ENCODE measurements at regions not wholly inside any gene's neighbourhood (a gene's known extent, or its start where the extent isn't known, plus 50 kb on each side); places are given as distances from the start of the nearest gene placed in this dataset.

- no peak for DNase-seq
- POLR2A ChIA-PET: no interaction called here
- CTCF ChIA-PET: no interaction called here
Observed at GRCh38 chr18:28571929-28572328, 395.0 kb upstream of the CDH2 start.

GRCh38 chr18:28560331-28560730 lies 383.4 kb upstream of the CDH2 start:
- ATAC-seq (ENCODE audit: low read depth) (no peak), DNase-seq (no peak)
- no peaks in the 10 kb centered on the region for H3K4me1 Mint-ChIP-seq
- Histone ChIP-seq H3K9ac (ENCODE audit: low read length) (no peak overlapping the region), H4K20me1 (ENCODE audit: control insufficient read depth, insufficient read depth, low read length, poor library complexity, severe bottlenecking) (no peaks in the 10 kb centered on the region), H2AFZ (ENCODE audit: insufficient read depth, low read depth, low read length, poor library complexity, severe bottlenecking) (no peak overlapping the region), H3K27ac (ENCODE audit: low read length in 2 of 2) (no peak overlapping the region), H3K27me3 (replicated peaks in 1 of 4; ENCODE audit: control extremely low read depth in 1 of 4, control insufficient read depth in 3 of 4, insufficient read depth in 4 of 4, low read length in 3 of 4) (no peaks in the 10 kb centered on the region), H3K36me3 (replicated peaks in 1 of 2; ENCODE audit: control extremely low read depth in 1 of 2, control insufficient read depth in 1 of 2, extremely low read depth in 1 of 2, insufficient read depth in 2 of 2, low read length in 1 of 2) (no peaks in the 10 kb centered on the region), H3K79me2 (ENCODE audit: control insufficient read depth, insufficient read depth, low read length) (no peaks in the 10 kb centered on the region), H3K4me2 (replicated peaks; ENCODE audit: low read depth, low read length, poor library complexity, severe bottlenecking) (no peak overlapping the region), H3K4me3 (ENCODE audit: control extremely low read depth in 1 of 5, extremely low read depth in 1 of 5, insufficient read depth in 1 of 5, low read depth in 2 of 5, low read length in 4 of 5) (no peak overlapping the region), H3K4me1 (ENCODE audit: control insufficient read depth in 2 of 2, insufficient read depth in 2 of 2, low read length in 2 of 2) (no peaks in the 10 kb centered on the region), H3K9me3 (ENCODE audit: control extremely low read depth in 1 of 3, control insufficient read depth in 2 of 3, insufficient read depth in 1 of 3, low read length in 2 of 3) (no peaks in the 10 kb centered on the region)
- H3K27me3 Mint-ChIP-seq: no peaks in the 10 kb centered on the region
- ChIA-PET CTCF (no interaction called here), POLR2A (no interaction called here)
- TF ChIP-seq EZH2 (IDR thresholded peaks at IDR 0.05; ENCODE audit: borderline replicate concordance, insufficient read depth, low read depth, low read length, poor library complexity, severe bottlenecking): no peak
- no peak for TF ChIP-seq CTCF (IDR thresholded peaks at IDR 0.05)
- H3K4me3 Mint-ChIP-seq: no peak overlapping the region
- intact Hi-C loops (cut with micrococcal nuclease): no loop called here
- no peak overlapping the region for H3K27ac Mint-ChIP-seq
- peaks cover 2% of the 10 kb centered on the region for H3K9me3 Mint-ChIP-seq (ENCODE audit: insufficient read depth)

More at GRCh38 chr18:28571929-28572328, 395.0 kb upstream of the CDH2 start:
- intact Hi-C loops (cut with micrococcal nuclease): no loop called here
- Histone ChIP-seq H2AFZ (ENCODE audit: insufficient read depth, low read depth, low read length, poor library complexity, severe bottlenecking) (no peak overlapping the region), H3K4me3 (ENCODE audit: control extremely low read depth in 1 of 5, extremely low read depth in 1 of 5, insufficient read depth in 1 of 5, low read depth in 2 of 5, low read length in 4 of 5) (no peak overlapping the region), H3K79me2 (ENCODE audit: control insufficient read depth, insufficient read depth, low read length) (no peaks in the 10 kb centered on the region), H3K27ac (ENCODE audit: low read length in 2 of 2) (no peak overlapping the region), H3K36me3 (replicated peaks in 1 of 2; ENCODE audit: control extremely low read depth in 1 of 2, control insufficient read depth in 1 of 2, extremely low read depth in 1 of 2, insufficient read depth in 2 of 2, low read length in 1 of 2) (no peaks in the 10 kb centered on the region), H3K4me1 (ENCODE audit: control insufficient read depth in 2 of 2, insufficient read depth in 2 of 2, low read length in 2 of 2) (no peaks in the 10 kb centered on the region), H3K9ac (ENCODE audit: low read length) (no peak overlapping the region), H3K9me3 (ENCODE audit: control extremely low read depth in 1 of 3, control insufficient read depth in 2 of 3, insufficient read depth in 1 of 3, low read length in 2 of 3) (no peaks in the 10 kb centered on the region), H4K20me1 (ENCODE audit: control insufficient read depth, insufficient read depth, low read length, poor library complexity, severe bottlenecking) (no peaks in the 10 kb centered on the region), H3K4me2 (replicated peaks; ENCODE audit: low read depth, low read length, poor library complexity, severe bottlenecking) (no peak overlapping the region), H3K27me3 (replicated peaks in 1 of 4; ENCODE audit: control extremely low read depth in 1 of 4, control insufficient read depth in 3 of 4, insufficient read depth in 4 of 4, low read length in 3 of 4) (no peaks in the 10 kb centered on the region)
- no peaks in the 10 kb centered on the region for H3K4me1 Mint-ChIP-seq
- no peak for TF ChIP-seq CTCF (IDR thresholded peaks at IDR 0.05)
- TF ChIP-seq EZH2 (IDR thresholded peaks at IDR 0.05; ENCODE audit: borderline replicate concordance, insufficient read depth, low read depth, low read length, poor library complexity, severe bottlenecking): no peak
- H3K27ac Mint-ChIP-seq: no peak overlapping the region
- H3K9me3 Mint-ChIP-seq (ENCODE audit: insufficient read depth): peaks cover 3% of the 10 kb centered on the region
- WGBS (ENCODE audit: insufficient coverage): no CpG with 5 or more reads among the region's 2 CpGs
- ATAC-seq (ENCODE audit: low read depth): no peak
- no peaks in the 10 kb centered on the region for H3K27me3 Mint-ChIP-seq
- H3K4me3 Mint-ChIP-seq: no peak overlapping the region

Data from B cell (primary cell).